ENCODE measurements at regions not wholly inside any gene's neighbourhood (a gene's known extent, or its start where the extent isn't known, plus 50 kb on each side); places are given as distances from the start of the nearest gene placed in this dataset.

DNA sequence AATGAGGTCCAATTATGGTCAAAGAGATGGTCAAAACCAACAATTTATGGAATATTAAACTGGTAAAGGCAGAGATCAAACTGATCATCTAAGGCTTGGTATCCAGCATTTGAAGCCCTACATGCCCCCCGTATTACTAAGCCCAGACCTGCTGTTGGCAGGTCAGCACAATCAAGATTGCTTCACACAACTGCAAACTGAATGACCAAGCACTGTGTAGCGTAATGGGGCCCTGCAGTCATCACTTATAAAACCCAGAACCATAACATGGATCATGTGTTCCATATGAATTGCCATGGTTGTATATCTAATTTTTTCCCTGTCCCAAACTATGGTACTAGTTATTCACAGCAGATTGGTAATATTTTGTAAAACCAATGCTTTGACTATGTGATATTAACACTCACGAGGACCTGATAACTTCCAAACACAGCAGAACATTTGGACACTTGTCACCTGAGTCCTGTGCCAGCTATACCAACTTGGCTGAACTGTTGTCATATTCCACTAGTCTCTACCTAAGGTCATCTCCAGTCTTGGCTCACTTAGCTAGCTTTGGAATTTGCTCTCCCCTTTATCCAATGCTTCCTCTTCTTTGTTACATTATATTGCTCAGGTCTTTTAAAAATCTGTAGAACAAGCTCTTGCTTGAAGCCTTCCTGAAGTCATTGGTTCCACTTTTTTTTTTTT lies 81.7 kb upstream of the HMHB1 start:
- Histone ChIP-seq H3K4me2 (ENCODE audit: low read length) (no peak overlapping the region), H3K9me3 (ENCODE audit: control insufficient read depth, insufficient read depth, low read length) (no peaks in the 10 kb centered on the region; the same call in 1 of the 2 replicates), H3K36me3 (ENCODE audit: control insufficient read depth, low read length) (no peaks in the 10 kb centered on the region), H3F3A (ENCODE audit: control insufficient read depth, insufficient read depth) (no peaks in the 10 kb centered on the region), H3K4me1 (ENCODE audit: control insufficient read depth, low read length) (no peaks in the 10 kb centered on the region), H3K79me2 (ENCODE audit: control insufficient read depth, low read length) (no peaks in the 10 kb centered on the region), H3K9me2 (replicated peaks; ENCODE audit: control insufficient read depth, low read length) (no peaks in the 10 kb centered on the region), H3K27ac (ENCODE audit: low read depth, low read length) (no peak overlapping the region), H3K4me3 (ENCODE audit: low read length) (no peak overlapping the region), H4K20me1 (ENCODE audit: control insufficient read depth, insufficient read depth, low read depth, low read length) (no peaks in the 10 kb centered on the region), H3K27me3 (ENCODE audit: control insufficient read depth, low read length) (no peaks in the 10 kb centered on the region)
- TF ChIP-seq CTCF (IDR thresholded peaks at IDR 0.05; ENCODE audit: low read depth, low read length, poor library complexity, severe bottlenecking) (no peak), EZH2phosphoT487 (IDR thresholded peaks at IDR 0.05; ENCODE audit: borderline replicate concordance, low read length) (no peak)

DNA sequence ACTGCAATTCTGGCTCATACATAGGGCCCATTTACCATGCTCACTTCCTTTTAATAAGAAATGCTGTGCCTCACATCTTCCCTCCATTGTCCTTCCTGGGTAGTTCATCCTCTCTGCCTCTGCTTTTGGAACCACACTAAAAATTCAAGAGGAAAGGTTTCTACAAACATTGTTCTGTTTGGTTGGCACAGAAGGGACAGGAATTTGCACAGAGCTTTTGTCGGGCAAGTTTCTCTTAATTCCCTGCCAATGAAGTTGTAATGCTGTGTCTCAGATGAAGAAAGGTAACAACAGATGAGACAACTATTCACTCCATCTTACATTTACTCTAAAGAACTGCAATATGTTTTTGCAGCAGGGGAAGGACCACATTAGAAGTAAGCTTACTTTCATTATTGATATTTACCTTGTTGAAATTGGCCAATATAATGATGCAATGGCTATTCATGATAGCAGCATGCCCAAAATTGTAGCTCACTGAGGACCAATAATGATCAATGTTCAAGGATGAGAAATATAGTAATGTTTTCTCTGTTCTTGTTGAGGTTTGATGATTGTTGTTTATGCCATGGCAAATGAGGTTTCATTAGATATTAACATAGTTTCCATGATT lies 82.5 kb upstream of the HMHB1 start:
- H3K36me3 ChIP-seq (ENCODE audit: control insufficient read depth, low read length) = no peaks in the 10 kb centered on the region

DNA sequence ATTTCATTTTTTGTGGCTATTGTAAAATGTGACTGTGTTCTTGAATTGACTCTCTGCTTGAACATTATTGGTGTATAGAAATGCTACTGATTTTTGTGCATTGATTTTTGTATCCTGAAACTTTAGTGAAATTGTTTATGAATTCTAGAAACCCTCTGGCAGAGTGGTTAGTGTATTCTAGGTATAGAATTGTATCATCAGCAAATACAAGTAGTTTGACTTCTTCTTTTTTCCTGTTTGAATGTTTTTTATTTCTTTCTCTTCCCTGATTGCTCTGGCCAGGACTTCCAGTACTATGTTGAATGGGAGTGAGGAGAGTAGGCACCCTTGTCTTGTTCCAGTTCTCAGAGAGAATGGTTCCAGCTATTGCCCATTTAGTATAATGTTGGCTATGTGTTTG lies 88.8 kb upstream of the HMHB1 start:
- Histone ChIP-seq H3K9me2 (replicated peaks; ENCODE audit: control insufficient read depth, low read length) (no peaks in the 10 kb centered on the region), H3K4me2 (ENCODE audit: low read length) (no peak overlapping the region), H3K36me3 (ENCODE audit: control insufficient read depth, low read length) (no peaks in the 10 kb centered on the region), H3K9me3 (ENCODE audit: control insufficient read depth, insufficient read depth, low read length) (peaks cover 5% of the 10 kb centered on the region), H3F3A (ENCODE audit: control insufficient read depth, insufficient read depth) (no peaks in the 10 kb centered on the region), H3K27ac (ENCODE audit: low read depth, low read length) (no peak overlapping the region), H3K79me2 (ENCODE audit: control insufficient read depth, low read length) (no peaks in the 10 kb centered on the region), H3K4me1 (ENCODE audit: control insufficient read depth, low read length) (no peaks in the 10 kb centered on the region), H3K27me3 (ENCODE audit: control insufficient read depth, low read length) (no peaks in the 10 kb centered on the region), H4K20me1 (ENCODE audit: control insufficient read depth, insufficient read depth, low read depth, low read length) (no peaks in the 10 kb centered on the region), H3K4me3 (ENCODE audit: low read length) (no peak overlapping the region)
- TF ChIP-seq EZH2phosphoT487 (IDR thresholded peaks at IDR 0.05; ENCODE audit: borderline replicate concordance, low read length) (no peak), CTCF (IDR thresholded peaks at IDR 0.05; ENCODE audit: low read depth, low read length, poor library complexity, severe bottlenecking) (no peak)

More for the DNA sequence above, 82.5 kb upstream of the HMHB1 start:
- TF ChIP-seq CTCF (IDR thresholded peaks at IDR 0.05; ENCODE audit: low read depth, low read length, poor library complexity, severe bottlenecking) = no peak
- TF ChIP-seq EZH2phosphoT487 (IDR thresholded peaks at IDR 0.05; ENCODE audit: borderline replicate concordance, low read length) = no peak
- no peak overlapping the region for H3K27ac ChIP-seq (ENCODE audit: low read depth, low read length)
- H3K4me1 ChIP-seq (ENCODE audit: control insufficient read depth, low read length) = no peaks in the 10 kb centered on the region
- no peaks in the 10 kb centered on the region for H3K27me3 ChIP-seq (ENCODE audit: control insufficient read depth, low read length)
- H3F3A ChIP-seq (ENCODE audit: control insufficient read depth, insufficient read depth) = no peaks in the 10 kb centered on the region
- no peaks in the 10 kb centered on the region for H4K20me1 ChIP-seq (ENCODE audit: control insufficient read depth, insufficient read depth, low read depth, low read length)
- H3K9me3 ChIP-seq (ENCODE audit: control insufficient read depth, insufficient read depth, low read length) = peaks cover 5% of the 10 kb centered on the region
- no peak overlapping the region for H3K4me2 ChIP-seq (ENCODE audit: low read length)
- no peaks in the 10 kb centered on the region for H3K79me2 ChIP-seq (ENCODE audit: control insufficient read depth, low read length)
- no peak overlapping the region for H3K4me3 ChIP-seq (ENCODE audit: low read length)
- no peaks in the 10 kb centered on the region for H3K9me2 ChIP-seq (replicated peaks; ENCODE audit: control insufficient read depth, low read length)

All from DOHH2 (cell line).